ENCODE measurements at regions not wholly inside any gene's neighbourhood (a gene's known extent, or its start where the extent isn't known, plus 50 kb on each side); places are given as distances from the start of the nearest gene placed in this dataset.

GRCh38 chr6:14031516-14031915, 86.1 kb upstream of the CD83 start:
- DNase-seq (ENCODE audit: low read depth in 2 of 2), result no peak

DNA sequence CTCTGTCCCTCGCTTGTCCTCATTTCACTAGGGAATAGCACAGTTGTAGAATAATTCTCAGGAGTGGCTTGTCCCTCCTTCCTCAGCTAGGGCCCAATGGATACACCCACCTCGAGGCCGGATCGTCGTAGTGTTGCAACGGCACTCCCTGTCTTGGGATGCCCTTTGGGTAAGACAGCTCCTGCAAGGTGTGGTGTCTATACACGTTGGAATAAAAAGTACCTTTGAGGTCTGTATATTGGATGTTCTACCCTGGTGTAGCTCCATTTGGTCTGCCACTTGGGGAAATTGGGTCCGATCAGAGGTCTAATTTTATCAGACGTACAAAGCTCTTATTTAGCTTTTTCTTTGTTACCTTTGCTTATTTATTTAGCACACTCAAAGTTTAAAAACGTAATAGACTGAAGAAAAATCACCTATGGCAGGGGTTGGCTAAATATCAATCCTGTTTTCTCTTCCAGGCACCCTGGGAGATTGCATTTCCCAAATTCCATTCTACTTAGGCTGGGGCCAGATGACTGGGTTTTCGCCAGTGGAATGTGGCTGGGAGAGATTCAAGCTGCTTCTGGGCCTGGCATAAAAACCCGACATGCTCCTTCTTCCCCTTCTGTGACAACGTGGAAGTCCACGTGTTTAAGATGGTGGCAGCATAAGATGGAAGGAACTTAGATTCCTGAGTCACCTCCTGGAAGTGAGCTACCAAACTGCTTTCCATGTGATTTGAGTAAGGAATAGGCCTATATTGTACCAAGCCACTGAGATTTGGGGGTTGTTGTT, 82.3 kb upstream of the CD83 start:
- DNase-seq (ENCODE audit: low read depth in 2 of 2), result no peak

DNA sequence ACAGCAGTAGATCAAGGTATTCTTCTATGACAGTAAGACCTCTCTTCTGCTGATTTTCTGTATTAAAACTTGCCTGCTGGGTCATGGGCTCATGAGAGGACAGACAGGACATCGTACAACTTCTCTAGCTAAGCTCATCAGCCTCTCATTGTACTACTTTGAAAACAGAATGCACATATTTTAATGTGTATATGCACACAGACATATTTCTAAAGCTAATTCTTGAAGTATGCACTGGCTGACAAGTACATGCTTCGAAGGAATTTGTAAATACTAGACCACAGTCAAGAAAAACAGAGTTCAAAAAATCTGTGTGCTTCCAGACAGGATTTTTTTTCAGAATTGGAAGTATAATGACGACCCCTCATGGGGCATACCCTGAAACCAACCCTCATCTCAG, 81.7 kb upstream of the CD83 start:
- no peak for DNase-seq (ENCODE audit: low read depth in 2 of 2)

DNA sequence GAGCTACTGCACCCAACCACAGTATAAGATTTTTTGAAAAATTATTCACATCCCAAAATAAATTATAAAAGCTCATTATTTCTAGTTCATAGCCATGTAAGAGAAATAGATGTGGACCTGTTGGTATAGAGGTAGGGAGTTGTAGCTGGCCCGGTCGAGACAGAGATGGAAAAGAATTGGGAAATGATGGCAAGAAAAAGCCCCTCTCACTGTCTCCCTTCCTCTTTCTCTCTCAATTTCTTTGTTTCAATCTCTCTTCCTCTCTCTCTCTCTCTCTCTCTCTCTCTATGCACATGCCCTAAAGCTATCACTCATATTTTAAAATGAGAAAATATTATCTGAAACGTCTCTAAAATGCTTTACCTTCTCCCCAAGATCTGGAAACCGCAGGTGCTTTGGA, 80.7 kb upstream of the CD83 start:
- no peak for DNase-seq (ENCODE audit: low read depth in 2 of 2)

GRCh38 chr6:14037402-14038277, 79.9 kb upstream of the CD83 start:
- DNase-seq (ENCODE audit: low read depth in 2 of 2), result no peak

- no peak for DNase-seq (ENCODE audit: low read depth in 2 of 2)
Measured at GRCh38 chr6:14038467-14039437, 78.8 kb upstream of the CD83 start.

DNA sequence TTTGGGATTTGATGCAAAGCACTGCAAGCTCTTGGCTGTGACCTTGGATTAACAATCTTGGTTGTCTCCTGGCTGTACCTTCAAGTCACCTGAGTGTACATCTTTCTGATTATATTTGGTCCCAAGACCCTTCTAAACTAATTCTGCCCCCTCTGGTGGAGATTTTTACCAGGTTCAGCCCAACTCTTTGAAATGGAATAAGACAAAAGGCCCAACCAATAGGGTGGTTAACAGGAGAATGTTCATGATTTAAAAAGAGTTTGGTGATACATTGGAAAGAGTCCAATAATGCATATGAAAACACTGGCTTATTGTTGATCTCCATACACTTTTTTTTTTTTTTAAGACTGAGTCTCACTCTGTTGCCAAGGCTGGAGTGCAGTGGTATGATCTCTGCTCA, 77.5 kb upstream of the CD83 start:
- no peak for DNase-seq (ENCODE audit: low read depth in 2 of 2)

DNA sequence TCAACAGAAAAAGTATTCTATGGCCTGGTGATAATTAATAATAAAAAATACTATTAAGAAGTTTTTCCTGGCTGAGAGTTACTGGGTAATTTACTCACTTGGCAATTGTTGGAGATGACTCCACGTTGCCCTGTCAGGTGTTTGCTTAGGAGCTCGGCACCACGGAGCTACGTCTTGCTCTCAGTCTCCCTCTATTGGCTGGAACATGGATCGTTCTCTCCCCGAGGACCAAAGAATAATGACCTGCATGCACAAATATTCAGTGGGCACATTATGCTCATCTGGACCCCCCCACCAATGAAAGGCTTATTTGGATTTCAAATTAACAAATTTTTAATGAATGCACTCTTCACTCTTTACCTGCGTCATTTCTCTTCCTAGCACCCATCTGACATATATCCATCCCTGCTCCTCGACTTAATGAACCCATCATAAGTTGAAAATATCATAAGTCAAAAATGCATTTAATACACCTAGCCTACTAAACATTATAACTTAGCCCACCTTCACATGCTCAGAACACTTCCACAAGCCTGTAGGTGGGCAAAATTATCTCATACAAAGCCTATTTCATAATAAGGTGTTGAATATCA, 71.0 kb upstream of the CD83 start:
- peak in 1 of 2 donors; percentile 24 for DNase-seq (ENCODE audit: low read depth in 2 of 2)

DNA sequence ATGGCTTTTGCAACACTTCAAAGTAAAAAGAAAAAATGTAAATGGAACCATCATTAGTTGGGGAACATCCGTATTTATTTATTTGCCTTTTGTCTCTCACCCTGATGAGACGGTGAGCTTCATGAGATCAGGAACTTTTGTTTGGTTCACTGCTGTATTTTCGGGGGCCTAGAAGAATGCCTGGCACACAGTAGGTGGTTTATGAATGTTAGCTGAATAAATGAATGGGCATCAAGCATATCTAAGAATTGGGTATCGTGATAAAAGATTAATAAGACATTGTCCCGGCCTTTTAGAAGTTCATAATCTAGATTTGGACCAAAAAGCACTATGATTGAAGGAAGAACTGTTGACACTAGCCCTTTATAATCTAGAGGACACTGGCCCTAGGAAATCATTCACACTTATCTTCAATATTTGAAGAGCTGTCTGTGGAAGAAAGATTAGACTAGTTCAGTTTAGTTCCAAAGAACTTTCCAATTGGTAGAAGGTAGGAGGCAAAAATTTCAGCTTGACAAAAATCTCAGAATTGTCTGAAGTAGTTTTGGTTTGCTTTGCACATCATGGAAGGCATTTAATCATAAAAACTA, 70.3 kb upstream of the CD83 start:
- DNase-seq (ENCODE audit: low read depth in 2 of 2), result no peak

DNA sequence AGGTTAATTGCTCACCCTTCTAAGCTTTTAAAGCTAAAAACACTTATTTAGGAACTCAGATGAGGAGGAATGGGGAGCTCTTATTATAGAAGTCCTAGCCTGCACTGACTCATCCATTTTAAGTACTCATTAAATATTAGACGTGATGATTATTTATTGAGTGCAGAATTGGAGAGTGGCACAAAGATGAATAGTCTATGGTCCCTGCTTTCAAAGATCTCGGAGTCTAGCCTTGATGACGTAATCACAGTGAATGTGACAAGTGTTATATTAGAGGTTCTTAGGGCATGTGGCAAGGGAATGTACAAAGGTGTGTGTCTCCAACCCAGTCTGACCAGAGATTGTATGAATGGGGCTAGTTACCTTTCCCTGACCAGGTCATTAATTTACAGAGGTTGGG, 68.7 kb upstream of the CD83 start:
- no peak for DNase-seq (ENCODE audit: low read depth in 2 of 2)

DNA sequence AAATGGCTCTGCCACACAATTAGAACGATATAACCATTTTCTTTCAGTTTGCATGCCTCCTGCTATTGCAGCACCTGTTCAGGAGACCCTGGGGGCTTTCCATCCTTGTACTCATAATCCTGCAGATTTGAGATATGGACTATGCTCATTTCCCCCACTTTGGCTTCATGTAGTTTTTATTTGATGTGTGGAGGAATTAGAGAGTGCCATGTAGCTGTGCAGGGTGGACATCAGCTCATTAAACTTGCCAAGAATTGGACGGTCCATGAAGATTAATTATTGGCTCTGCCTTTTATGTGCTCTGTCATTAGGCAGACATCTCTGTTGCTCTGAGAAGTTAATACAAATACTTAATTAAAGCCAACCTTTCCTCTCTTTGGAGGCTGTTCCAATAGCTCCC, 66.2 kb upstream of the CD83 start:
- DNase-seq (ENCODE audit: low read depth in 2 of 2), result no peak

GRCh38 chr6:14053811-14054210, 63.8 kb upstream of the CD83 start:
- no peak for DNase-seq (ENCODE audit: low read depth in 2 of 2)

DNA sequence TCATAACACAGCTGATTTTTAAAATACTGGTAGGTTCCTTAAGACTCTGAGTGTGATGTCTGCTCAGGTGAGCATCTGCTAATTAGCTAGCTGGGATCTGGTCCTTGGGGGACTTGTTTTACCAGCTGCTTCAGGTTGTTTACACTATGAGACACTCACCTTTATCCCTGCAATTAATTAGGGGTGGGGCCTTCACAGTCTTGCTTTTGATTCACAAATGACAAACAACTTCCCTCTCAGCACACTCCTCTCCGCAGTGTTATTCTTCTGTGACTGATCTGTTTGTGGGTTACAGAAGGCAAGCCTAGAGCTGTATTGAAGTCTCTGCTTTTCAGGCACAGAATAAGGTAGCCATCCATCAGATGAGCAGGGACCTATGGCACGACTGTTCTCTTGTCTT, 62.0 kb upstream of the CD83 start:
- no peak for DNase-seq (ENCODE audit: low read depth in 2 of 2)

- no peak for DNase-seq (ENCODE audit: low read depth in 2 of 2)
Measured at GRCh38 chr6:14058029-14058695, 59.4 kb upstream of the CD83 start.

DNA sequence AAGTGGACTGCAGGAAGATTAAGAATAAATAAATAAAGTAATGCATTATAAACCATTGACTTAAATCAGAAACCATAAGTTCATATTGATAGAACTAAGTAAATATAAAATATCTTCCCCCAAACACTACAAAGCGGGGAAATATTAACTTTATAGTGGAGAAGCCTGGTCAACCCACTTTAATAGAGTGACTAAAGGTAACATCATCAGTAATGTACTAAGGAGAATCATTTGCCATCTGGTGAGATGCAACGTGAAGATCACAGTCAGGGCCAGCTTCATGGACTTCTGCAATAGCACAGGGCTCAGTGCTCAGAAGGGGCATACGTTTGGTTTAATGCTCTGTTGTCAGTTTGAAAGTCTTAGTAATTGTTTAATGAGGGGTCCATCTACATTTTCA, 58.8 kb upstream of the CD83 start:
- DNase-seq (ENCODE audit: low read depth in 2 of 2), result no peak

- DNase-seq (ENCODE audit: low read depth in 2 of 2), result no peak
Measured at GRCh38 chr6:14059791-14060436, 57.7 kb upstream of the CD83 start.

- DNase-seq (ENCODE audit: low read depth in 2 of 2), result no peak
Measured at GRCh38 chr6:14060971-14061370, 56.6 kb upstream of the CD83 start.

DNA sequence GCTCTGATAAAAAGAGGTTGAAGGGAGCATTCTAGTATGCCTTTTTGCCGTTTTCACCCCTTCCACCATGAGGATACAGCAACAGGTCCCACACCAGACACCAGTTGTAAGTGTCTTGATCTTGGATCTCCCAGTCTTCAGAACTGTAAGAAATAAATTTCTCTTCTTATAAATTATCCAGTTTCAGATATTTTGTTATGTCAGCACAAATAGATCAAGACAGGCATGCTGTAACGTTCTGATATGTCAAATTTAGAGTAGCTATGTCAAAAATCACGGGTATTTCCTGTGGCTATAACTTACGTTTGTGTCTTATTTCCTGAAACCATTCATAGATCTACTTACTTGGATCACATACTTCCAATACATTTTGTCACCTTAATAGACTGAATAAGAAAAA, 55.9 kb upstream of the CD83 start:
- no peak for DNase-seq (ENCODE audit: low read depth in 2 of 2)

DNA sequence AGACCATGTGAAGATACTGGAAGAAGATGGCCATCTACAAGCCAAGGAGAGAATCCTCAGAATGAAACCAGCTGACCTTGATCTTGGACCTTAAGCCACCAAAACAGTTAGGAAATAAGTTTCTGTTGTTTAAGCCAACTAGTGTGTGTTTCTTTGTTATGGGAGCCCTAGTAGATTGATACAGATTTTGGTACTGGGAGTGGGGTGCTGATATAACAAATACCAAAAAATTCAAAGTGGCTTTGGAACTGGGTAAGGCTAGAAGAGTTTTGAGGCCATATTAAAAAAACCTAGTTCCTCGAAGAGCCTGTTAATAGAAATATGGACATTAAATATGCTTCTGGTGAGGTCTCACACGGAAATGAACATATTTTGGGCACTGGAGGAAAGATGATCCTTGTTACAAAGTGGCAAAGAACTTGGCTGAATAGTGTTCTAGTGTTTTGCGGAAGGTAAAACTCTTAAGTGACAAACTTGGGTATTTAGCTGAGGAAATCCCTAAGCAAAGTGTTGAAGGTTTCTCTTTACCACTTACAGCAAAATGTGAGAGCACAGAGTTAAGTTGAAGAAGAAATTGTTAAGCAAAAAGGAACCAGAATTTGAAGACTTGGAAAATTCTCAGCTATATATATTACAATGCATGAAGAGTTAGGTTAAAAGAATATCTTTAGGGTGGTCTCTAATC, 55.1 kb upstream of the CD83 start:
- DNase-seq (ENCODE audit: low read depth in 2 of 2), result no peak

DNA sequence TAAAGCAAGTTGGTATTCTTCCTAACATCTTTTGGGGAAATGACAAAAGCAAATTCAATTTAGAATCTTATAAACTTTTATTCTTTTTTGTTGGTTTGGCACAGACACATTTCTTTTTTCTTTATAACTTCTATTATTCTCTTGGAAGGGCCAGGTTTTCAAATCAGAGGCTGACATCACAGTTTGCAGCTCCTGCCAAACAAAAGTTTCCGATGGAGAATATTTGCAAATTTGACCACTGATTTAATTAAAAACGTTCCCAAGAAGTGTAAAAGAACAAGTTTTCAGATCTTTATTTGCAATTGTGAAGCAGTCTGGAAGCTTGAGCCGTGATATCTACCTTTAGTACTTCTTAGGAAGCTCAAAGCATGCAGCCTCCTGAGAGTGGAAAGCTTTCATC, 53.8 kb upstream of the CD83 start:
- DNase-seq (ENCODE audit: low read depth in 2 of 2), result no peak

Data from stimulated activated CD8-positive, alpha-beta memory T cell treated with anti-CD3 and anti-CD28 coated beads, Interleukin-15, amount 100 ng/mL, for 48 hours (primary cell).